Medulla oblongata (tissue), 1 donor: ENCODE measurements at regions not wholly inside any gene's neighbourhood (a gene's known extent, or its start where the extent isn't known, plus 50 kb on each side); places are given as distances from the start of the nearest gene placed in this dataset.
"Not testable (repeated sequence)": the region's sequence is repeated elsewhere in the genome, so short reads cannot be mapped to it uniquely, and the experiment has no call there.

Experiments used
- DNase-seq: peaks from one replicate; pipeline ENCODE4 v3.0.0-alpha.2; 2015; ENCODE audit errors: extremely low spot score

DNA sequence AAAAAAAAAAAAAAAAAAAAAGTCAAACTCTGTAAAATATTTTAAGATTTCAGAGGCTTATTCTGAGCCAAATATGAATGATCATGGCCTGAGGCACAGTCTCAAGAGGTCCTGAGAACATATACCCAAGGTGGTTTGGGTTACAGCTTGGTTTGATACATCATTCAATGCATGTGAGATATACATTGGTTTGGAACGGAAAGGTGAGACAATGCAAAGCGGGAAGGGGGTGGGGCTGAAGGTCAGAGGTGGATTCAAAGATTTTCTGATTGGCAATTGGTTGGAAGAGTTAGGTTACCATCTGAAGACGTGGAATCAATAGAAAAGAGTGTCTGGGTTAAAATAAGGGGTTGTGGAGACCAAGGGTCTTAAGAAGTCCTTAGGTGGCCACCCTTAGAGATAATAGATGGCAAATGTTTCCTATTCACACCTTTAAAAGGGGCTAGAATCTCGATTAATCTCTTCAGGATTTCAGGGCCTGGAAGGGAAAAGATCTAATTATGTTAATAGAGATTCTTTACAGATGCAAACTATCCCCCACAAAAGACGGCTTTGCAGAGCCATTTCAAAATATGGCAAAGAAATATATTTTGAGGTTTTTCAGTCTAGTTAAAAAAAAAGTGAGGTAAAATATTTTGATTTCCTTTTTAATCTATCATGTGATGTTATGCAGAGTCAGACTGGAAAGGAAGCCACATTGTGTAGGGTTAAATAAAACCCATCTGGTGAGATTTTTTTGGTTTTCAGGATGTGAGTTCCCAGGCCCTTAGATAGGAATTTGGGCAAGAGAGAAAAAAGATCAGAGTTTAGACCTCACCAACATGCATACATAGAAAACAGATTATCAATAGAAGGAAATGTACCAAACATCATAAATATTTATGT lies 173.8 kb upstream of the CNOT2 start:
- DNase-seq: no peak

DNA sequence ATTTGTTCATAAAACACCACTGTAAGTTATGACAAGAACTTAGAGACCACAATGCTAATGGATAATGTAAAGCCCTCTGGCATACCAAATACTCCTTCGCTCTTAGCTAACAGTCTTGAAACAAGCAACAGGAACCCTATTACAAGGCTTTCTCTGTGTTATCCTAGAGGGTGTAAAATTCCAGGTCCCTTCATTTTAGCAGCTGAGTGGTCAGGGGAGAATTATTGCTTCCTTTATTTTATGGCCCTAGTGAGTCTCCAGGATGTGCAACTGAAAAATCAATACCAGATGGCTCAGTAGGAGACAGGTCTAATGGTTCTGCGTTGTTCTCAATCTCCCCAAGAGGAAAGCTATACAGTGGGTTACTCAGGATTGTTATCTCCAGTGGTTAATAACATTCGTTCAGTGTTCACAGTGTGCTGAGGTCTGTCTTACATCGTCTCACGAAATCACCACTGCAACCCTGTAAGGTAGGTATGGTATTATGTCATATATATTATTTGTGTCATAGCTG lies 172.7 kb upstream of the CNOT2 start:
- DNase-seq: no peak

DNA sequence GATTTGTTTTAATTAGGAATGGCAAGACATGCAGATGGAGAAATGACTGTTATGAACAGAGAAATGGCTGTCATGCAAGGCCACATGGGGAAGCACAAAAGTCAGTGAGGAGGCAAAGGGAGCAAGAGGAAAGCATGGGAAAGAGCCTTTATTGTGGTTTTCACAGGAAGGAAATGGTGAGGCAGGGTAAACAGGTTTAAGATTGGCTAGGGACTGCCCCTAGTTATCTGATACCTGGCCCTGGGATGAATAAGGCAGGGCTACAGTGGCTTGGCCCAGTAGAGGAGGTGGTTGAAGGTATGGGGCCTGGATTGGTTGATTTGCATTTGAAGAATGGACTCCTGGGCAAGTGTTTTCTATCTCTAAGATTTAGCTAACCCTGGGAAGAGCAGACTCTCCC lies 168.7 kb upstream of the CNOT2 start:
- no peak for DNase-seq

DNA sequence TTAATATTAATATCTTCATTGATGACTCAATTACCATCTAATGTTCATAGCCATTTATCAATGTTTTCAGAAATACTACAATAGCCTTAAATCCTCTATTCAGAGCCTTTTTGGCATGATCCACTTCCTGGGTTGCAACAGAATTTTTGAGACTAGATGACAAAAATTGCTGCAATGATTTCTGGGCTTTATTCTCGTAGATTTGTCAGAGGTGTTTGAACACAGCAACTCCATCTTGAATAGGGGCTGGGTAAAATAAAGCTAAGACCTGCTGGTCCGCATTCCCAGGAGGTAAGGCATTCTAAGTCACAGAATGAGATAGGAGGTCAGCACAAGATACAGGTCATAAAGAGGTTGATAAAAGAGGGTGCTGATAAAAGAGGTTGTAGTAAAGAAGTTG lies 165.8 kb upstream of the CNOT2 start:
- DNase-seq: no peak

DNA sequence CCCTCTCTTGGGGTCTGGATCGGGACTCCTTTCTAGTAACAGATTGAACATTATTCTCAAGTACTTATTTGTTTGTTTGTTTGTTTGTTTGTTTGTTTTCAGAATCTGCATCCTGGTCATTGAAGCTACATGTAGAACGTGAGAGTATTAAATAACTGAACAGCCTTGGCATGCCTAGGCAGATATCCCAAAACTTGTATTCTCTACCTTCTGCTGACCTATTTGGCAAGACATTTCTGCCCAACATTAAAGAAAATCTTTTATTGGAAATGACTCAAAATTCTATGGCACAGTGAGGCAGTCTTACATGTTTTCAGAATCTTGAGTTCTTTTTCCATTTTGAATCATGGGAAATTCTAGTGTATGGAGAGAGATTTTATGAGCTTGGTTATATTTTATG lies 165.1 kb upstream of the CNOT2 start:
- DNase-seq: no peak

DNA sequence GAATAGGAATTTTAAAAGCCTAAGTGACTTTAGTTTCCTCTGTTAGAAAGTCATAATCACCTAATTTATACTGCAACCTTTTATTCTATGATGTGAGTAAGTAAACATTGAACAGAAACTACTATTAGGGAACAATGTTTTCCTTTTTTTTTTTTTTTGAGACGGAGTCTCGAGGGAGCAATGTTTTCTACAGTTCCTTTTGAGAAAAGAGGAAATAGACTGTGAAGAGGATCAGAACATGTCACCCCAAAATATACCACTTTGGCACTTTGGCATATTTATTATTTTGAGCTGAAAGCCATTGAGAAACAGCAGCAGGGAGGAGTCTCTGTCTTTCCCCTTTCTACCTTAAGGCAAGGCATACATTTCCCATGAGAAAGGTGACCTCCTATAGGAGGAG lies 162.7 kb upstream of the CNOT2 start:
- DNase-seq: peak; percentile 47

DNA sequence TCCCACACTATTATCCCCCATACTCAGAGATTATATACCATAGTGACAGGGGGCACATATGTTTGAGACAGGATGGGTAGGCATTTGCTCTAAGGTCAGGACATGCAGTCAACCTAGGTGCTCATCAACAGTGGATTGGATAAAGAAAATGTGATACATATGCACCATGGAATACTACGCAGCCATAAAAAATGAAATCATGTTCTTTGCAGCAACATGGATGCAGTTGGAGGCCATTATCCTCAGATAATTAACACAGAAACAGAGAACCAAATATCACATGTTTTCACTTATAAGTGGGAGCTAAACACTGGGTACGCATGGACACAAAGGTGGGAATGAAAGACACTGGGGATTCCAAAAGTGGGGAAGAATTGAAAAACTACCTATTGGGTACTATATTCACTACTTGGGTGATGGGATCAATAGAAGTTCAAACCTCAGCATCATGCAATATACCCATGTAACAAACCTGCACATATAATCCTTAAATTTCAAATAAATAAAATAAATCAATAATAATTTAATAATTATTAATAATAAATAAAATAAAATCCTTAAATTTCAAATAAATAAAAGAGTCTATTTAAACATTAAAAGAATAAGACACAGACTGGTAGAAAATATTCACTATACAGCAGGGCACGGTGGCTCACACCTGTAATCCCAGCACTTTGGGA lies 160.1 kb upstream of the CNOT2 start:
- DNase-seq: no peak

DNA sequence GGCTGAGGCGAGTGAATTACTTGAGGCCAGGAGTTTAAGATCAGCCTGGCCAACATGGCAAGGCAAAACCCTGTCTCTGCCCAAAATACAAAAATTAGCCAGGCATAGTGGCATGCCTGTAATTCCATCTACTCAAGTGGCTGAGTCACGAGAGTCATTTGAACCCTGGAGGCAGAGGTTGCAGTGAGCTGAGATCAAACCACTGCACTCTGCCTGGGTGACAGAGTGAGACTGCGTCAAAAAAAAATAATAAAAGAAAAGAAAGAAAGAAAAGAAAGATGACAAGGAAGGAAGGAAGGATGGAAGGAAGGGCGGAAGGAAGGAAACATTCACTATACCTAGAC lies 159.6 kb upstream of the CNOT2 start:
- no peak for DNase-seq

DNA sequence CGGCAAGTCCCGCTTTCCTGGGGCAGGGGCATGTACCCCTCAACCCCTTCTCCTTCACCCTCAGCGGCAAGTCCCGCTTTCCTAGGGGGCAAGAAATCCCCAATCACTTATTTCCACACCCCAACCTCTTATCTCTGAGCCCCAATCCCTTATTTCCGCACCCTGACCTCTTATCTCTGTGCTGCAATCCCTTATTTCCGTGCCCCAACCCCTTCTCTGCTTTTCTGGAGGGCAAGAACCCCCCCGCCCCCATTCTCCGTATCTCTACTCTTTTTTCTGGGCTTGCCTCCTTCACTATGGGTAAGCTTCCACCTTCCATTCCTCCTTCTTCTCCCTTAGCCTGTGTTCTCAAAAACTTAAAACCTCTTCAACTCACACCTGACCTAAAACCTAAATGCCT lies 156.9 kb upstream of the CNOT2 start:
- not testable (repeated sequence) for DNase-seq

DNA sequence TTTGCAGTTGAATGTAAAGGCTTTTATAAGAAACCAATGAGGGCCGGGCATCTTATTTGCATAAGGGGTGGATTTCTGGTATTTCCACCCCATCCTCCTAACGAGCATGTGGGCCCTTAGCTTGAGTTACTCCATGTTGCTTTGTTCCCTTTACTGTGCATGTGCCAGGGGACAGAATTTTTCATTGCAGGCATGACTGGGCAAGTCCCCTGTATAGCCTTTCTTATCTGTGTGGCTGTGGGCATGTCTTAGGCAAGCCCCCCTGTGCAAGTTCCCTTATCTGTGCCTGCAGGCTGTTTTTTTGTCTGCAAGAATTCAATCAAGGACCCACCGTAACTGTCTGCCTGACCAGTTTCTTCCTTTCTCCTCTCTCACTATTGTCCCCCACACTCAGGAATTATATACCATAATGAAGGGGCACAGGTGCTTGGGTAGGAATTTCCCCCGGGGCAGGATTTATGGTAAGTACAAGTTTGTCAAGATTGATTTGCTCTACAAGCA lies 152.2 kb upstream of the CNOT2 start:
- no peak for DNase-seq

DNA sequence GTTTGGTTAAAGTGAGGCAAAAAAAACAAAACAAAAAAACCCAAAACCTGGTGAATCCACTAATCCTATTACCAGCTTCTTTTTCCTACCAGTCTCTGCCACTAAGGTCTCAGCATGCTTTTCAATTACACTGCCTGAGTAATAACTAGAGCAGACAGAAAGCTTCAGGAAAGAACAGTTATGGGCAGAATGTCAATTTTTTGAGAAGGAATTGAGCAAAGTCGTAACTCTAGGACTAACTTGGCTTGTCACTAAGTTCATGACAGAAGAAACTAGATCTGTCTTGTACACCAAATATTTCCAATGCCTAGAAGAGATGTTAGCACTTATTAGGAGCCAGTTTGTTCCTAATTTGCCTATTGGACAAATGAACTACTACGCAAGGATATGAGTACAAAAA lies 148.8 kb upstream of the CNOT2 start:
- no peak for DNase-seq

DNA sequence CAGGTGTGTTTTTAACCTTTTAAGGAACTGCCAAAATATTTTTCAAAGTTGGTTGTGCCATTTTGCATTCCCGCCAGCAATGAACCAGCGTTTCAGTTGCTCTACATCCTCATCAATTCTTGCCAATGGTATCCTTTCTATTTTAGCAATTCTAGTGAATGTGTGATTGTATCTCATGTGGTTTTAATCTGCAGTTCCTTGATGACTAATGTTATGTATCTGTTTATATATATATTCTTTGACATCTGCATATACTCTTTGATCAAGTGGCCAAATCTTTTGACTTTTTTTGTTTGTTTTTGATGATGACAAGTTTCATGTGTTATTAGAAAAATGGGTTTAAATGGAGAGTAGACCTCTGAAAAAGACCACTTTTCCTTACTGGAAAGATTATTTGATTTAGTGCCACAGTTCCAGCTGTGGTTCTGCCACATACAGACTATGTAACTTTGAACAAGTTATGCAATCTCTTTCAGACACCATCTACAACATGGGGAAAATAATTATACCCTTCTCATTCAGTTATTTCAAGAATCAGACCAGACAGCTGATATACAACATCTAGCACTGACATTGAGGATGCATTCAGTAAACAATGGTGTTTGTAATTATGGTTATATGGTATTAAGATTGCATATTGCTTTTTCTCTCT lies 146.3 kb upstream of the CNOT2 start:
- DNase-seq: no peak

DNA sequence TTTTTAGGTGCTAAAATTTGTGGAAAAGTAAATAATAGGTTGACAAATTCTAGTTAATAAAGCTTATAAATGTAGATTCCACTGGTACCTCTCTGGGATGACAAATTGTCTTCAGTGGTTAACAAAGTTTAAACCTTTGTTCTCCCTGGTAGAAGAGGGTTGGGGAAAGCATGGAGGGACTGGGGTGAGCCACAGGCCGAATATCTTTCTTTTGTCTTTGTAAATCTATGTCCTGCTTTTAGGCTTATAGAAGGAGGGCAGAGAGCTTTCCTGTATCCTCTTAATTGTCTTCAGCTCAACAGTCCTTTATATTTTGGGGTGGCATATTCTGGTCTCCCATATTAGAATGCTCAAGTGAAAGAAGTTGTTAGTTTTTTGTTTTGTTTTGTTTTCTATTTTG lies 142.2 kb upstream of the CNOT2 start:
- no peak for DNase-seq

DNA sequence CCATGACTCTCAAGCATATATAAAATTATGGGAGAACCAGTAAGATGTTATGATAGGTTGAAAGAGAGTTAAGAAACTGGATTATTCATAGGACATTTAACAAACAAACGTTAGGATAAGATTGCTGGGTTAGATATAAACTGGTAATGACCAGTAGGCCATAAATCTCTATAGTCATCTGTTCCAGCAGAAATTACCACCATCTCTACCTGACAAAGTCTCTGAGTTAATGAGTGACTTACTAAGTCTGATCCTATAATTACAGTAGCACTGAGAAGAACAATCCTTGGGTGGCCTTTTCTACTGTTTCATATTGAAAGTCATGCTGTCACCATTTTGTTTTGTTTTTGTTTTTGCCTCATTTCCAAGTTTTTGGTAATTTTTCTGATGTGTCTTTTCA lies 136.9 kb upstream of the CNOT2 start:
- no peak for DNase-seq

DNA sequence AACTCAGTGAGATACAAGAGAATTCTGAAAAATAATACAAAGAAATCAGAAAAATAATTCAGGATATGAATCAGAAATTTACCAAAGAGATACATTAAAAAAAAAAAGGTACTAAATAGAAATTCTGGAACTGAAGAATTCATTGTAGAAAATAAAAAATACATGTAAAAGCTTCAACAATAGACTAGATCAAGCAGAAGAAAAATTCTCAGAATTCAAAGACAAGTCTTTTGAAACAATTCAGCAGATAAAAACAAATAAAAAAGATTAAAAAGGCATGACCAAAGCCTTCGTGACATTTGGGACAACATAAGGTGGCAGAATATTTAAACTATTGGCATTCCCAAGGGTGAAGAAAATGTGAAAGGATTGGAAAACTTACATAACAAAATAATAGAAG lies 133.1 kb upstream of the CNOT2 start:
- DNase-seq: no peak

DNA sequence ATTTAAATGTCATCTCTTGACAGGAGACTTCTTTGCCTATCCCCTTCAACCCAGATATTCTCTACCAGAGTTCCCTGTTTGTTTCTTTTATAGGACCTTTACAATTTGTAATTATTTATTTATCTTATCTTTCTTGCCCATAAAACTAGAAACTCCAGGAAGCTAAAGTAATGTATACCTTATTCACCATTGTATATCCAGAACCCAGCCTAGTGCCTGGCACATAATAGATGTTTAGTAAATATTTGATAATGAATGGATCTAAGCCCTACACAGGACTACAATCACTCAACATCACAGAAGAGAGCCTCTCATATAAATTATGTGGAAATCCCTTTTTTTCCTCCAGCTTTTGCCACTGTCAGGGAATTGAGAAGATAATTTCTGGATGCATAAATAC lies 125.6 kb upstream of the CNOT2 start:
- no peak for DNase-seq

DNA sequence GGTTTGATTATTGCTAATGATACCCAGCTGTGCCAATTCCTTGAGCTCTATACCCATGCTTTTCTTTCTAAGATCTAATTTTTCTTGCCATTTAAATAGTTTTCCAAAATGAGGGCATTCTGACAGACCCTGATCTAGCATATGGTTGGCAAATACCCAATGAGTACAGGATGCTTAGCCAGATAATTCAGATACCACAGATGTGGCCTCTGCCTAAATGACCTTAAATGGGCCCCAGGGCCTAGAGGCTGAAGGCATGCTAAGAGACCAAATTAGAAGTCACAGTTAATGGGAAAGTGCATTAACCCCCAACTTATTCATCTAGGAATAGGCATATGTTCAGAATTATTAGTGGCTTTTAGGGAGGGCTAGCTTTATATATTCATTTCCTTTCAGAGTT lies 122.3 kb upstream of the CNOT2 start:
- no peak for DNase-seq

DNA sequence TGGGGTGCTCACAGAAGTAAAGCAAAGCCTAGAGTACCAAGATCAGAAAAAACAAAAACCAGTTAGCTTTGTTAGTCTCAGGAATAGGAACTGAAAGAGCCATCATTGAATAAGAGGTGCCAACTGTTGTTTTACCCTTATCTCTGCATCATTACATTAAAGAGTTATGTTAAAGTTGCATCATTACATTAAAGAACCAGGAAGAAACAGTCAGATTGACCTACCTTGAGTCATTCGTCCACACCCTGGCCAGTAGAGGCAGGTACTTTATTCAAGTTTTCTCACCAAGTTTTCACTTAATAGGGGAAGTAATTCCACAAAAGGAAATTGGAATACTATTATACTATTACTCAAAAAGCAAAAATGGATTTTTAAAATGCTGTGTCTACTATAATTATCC lies 121.7 kb upstream of the CNOT2 start:
- DNase-seq: no peak

DNA sequence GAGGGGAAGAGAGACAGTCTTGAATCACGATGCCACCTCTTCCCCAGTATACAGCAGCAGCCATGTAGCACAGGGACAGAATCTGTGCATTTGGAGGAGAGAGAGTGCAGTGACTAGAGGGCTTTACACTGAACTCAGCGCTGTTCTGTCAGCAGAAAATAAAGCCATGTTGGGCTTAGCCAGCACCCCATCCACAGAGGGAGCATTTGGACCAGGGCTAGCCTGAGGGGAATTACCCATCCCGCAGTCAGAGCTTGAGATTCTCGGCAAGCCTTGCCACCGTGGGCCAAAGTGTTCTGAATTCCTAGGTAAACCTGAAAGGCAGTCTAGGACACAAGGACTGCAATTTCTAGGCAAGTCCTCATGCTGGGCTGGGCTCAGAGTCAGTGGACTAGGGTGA lies 120.4 kb upstream of the CNOT2 start:
- peak; percentile 7 for DNase-seq

DNA sequence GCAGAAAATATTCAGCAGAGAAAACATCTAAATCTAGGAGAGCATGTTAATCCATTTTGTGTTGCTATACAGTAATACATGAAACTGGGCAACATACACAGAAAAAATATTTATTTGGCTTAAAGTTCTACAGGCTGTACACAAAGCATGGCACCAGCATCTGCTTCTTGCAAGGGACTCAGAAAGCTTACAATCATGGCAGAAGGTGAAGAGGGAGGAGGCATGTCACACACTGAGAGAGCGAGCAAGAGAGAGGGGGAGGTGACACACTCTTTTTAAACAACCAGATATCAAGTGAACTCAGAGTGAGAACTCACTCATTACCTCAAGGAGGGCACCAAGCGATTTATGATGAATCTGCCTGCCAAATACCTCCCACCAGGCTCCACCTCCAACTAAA lies 94.2 kb upstream of the CNOT2 start:
- no peak for DNase-seq

DNA sequence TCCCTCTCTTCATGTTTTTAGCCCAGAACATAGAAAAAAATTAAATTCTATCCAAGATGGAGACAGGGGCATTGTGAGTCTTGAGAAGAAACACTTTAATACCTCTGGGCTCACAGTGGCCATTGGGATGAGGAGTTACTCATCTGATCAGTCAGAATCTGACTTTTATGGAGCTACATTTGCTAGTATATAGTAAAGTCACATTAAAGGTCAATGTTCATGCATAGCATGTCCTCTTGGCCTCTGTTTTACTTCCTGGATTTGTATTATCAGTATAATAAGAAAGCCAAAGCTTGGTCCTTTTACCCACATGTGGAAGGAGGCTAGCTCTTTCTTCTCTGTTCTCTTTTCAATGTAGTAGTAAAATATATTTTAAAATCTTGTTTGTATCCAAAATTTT lies 93.6 kb upstream of the CNOT2 start:
- no peak for DNase-seq

DNA sequence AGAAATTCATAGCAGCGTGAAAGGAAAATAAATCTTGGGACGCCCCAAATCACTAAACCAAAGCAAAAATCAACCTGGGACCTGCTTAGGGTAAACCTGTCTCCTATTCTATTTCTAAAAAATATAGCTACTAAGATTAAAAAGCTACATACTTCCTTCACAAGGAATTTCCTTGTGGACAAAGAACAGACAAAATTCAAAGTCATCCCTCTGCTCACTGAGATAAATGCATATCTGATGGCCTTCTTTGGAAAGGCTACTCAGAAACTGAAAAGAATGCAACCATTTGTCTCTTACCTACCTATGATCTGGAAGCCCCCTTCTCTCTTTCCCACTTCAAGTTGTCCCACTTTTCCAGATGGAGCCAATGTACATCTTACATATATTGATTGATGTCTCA lies 93.0 kb upstream of the CNOT2 start:
- no peak for DNase-seq

DNA sequence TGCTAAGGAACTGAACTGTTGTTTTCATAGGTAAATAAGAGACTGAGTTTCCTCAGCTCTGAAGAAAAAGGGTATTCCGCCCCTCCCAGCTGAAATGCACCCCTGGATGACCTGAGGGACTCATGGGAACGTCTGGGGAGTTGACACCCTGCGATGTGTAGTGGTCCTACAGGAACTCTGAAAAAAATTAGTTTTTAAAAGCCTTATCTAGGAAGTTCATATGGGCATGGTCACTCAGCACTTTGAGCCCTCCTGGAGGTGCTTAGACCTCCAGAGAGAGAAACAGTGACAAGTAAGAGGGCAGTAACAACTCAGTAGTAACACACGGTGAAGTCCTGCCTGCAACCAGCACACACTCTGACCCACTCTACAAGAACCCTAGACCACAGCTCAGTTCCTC lies 91.2 kb upstream of the CNOT2 start:
- DNase-seq: no peak
